GM03348 (cell line): ENCODE measurements at regions not wholly inside any gene's neighbourhood (a gene's known extent, or its start where the extent isn't known, plus 50 kb on each side); places are given as distances from the start of the nearest gene placed in this dataset.
A peak's percentile ranks its signal among the peaks of the same experiment; 100 is the strongest.
"Not testable (repeated sequence)": the region's sequence is repeated elsewhere in the genome, so short reads cannot be mapped to it uniquely, and the experiment has no call there.

Source experiments
- DNase-seq: peaks from one replicate; pipeline ENCODE4 v3.0.0; 2012; ENCODE audit warnings: low spot score

GRCh38 chr3:140752499-140752898 lies 74.6 kb downstream of the TRIM42 start:
- no peak for DNase-seq

DNA sequence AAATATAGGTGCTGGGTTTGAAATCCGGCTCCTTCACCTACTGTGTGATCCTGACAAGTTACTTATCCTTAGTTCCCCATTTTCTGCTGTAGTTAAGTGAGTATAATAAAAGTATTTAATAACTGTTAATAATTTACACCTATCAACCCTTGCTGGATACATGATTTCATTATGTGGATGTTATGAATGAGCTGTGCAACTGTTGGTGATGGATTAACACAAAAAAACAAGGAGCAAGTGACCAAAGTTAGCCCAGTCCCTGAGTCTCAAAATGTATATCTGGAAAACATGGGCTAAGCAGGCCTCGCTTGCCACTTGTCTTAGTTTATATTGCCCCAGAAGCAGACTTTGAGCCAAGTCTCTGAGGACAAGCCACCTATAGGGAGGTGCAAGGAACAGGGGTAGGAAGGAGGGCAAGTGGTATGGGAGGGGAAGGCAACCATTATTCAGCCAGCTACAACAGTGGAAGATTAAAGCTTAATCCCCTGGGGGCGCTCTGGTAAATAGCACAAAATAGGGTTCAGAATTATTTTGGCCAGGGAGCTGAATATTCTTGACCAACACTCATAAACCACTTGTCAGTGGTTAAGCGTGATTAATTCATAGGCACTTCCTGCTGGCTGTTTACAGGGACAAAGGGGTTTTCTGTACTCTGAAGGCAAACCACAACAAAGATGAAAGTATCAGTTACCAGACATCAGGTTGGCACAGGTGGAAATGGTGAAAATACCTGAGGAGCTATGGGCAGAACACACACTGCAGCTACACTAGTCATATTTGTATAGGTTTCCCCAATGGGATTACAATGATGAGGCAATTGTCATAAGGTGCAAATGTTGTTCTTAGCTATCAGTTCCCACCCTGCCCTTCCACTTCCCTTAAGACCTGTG lies 76.2 kb downstream of the TRIM42 start:
- no peak for DNase-seq

GRCh38 chr3:140754936-140755335 lies 77.1 kb downstream of the TRIM42 start:
- DNase-seq = no peak

DNA sequence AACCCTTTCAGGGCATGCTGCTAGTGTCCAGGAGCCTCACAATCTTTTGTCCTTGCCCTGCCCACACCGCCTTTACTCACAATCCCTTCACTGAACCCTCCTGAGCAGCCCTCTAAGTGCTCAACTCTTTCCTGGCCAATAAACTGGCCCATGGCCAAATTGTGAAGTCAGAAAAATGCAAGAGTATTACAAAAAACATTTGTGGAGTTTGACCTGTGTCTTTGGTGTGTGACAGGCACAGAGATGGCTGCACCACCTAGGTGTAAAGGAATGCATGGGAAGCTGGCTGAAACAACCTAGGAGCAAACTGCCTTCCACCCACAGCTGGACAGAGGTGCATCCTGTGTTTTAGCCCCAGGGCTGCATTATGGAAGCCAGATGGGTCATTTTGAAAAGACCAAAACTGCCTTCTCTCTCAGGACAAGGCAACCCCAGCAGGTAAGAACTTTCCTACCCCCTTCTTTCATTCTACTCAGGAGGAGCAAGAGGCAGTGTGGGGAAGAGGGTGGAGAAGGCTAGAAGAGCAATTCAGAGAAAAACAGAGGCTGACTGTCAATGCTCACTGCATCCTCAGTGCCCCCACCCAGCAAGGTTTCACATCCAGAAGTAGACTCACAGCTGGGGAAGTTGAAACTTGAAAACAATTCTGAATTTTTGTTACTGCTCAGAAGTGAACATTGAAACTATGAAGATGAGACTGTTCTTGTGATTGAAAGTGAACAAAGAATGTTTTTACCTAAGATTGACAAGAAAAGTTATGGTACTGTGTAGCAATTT lies 78.6 kb downstream of the TRIM42 start:
- no peak for DNase-seq

- no peak for DNase-seq
Measured at GRCh38 chr3:140758791-140759444, 81.1 kb downstream of the TRIM42 start.

DNA sequence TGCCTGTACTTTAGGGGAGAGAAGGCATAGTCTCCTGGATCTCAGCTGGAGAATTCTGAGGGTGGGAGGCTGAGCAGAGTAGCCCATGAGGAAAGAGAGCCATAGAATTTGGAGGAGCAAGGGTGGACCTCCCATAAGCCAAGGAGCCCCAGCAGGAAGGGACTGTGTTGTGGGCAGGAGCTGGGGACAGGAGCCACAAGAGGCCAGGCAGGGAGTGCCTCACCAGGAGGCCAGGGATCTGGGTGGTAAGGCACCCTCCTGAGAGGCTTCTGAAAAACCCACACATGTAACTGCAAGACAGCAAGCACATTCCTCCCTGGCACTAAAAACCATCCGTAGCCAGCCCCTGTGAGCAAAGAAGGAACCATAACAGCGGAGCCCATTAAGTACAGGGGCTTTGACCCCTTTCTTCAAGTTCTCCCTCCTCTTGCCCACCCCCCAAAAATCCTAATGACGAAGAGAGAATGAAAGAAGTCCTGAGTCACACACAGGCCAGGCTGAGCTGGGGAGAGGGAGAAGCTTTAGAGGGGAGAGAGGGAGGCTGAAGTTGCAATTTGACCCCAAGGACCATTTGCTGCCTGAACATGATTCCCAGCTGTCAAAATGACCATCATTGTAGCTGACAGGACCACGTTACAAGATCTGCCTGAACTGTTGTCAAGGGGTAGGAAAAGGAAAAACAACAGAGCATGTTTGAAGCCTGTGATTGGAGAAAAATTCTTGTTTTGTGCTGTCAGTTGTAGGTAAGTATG lies 82.6 kb downstream of the TRIM42 start:
- DNase-seq = no peak

DNA sequence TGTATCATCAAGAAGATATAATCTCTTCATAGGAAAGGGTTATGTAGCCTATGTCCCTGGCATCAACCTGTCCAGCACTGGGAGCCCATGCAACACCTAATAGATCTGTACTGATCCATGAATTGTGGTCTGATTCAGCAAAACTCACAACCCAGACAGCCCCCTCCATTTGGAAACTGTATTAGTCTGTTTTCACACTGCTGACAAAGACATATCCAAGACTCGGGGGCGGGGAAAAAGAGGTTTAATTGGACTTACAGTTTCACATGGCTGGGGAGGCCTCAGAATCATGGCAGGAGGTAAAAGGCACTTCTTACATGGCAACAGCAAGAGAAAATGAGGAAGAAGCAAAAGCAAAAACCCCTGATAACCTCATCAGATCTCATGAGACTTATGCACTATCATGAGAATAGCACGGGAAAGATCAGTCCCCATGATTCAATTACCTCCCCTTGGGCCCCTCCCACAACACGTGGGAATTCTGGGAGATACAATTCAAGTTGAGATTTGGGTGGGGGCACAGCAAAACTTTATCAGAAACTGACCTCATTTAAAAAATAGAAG lies 83.3 kb downstream of the TRIM42 start:
- DNase-seq = no peak

GRCh38 chr3:140762746-140763145 lies 84.9 kb downstream of the TRIM42 start:
- no peak for DNase-seq

GRCh38 chr3:140763532-140763931 lies 85.7 kb downstream of the TRIM42 start:
- no peak for DNase-seq

GRCh38 chr3:140765246-140765645 lies 87.4 kb downstream of the TRIM42 start:
- no peak for DNase-seq

DNA sequence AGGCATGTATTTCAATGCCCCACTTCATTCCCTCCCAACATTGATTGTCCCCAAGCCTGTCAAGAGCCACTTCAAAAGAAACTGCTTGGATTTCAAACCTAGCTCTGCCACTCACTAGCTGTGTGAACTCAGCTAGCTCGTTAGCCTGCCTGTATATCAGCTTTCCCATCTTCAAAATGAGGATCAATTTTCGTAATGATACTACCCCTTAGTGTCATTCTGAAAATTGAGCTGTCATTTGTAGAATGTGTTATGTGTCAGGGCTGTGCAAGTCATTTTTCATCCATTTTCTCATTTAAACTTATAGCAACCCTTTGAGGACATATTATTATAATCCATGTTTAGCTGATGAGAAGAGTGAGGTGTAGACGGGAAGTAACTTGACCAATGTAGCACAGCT lies 88.6 kb downstream of the TRIM42 start:
- no peak for DNase-seq

DNA sequence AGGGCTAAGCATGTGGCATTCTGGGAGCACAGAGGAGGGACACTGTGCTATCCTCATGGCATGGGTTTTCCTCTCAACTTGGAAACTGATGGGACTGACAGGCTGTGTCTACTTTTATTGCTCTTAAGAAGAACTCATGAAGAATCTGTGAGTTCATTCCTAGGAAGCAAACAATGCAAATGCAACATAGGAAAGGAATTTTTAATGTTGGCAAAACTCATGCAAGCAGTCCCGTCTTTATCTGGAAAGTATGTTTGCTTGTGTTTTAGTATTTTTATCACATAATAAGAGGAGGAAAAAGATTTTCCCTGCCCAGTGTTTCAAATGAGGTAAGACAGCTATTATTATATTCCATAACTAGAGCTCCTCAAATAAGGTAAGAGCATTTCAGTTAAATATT lies 89.7 kb downstream of the TRIM42 start:
- no peak for DNase-seq

DNA sequence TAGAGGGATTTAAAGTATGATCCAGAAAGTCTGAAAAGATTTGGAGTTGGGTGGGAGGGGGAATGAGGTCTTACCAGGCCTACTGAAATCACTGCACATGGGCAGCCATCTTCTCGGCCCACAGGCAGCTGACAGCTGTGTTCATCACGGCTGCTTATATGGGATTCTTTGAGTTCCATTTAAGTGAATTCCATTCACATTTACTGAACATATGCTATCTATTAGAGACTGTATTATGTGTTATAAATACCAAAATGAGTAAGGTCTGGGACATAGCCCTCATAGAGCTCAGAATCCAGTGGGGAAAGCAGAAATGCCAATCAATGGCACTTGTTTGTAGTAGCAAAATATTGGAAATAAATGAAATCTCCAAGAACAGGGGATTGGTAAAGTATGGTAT lies 91.1 kb downstream of the TRIM42 start:
- peak; percentile 14 for DNase-seq

DNA sequence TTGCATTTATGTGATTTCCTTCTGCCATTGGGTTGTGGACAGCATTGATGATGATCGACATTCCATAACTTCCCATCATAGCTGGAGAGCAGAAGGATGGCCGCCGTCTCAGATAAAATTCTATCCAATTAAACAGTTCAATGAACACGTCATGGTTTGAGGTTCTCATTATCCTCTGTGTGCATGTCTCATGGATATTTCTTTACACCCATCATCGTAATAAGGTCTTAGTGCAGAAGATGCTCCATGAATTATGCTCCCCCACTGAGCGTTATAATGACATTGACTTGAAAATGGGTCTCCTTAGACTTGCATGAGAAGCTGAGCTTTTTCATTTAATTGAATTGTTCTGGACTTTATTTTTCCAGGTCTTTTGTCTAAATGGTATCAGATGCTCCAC lies 92.1 kb downstream of the TRIM42 start:
- no peak for DNase-seq

- DNase-seq = no peak
Measured at GRCh38 chr3:140770977-140771667, 93.3 kb downstream of the TRIM42 start.

- no peak for DNase-seq
Measured at GRCh38 chr3:140777631-140778233, 99.9 kb downstream of the TRIM42 start.

DNA sequence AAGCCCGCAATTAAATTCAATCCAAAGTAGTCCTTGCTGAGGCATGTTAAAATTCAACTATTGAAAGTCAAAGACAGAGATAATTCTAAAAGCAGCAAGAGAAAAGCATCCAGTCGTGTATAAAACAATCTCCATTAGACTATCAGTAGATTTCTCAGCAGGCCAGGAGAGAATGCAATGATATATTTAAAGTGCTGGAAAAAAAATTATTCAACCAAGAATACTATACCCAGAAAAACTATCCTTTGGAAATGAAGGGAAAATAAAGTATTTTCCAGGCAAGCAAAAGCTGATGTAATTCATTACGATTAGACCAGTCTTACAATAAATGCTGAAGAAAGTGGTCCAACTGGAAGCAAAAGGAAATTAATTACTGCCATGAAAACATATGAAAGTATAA lies 113.5 kb downstream of the TRIM42 start:
- no peak for DNase-seq

GRCh38 chr3:140794507-140794906 lies 116.6 kb downstream of the TRIM42 start:
- DNase-seq = no peak

GRCh38 chr3:140802898-140803297 lies 125.0 kb downstream of the TRIM42 start:
- DNase-seq = not testable (repeated sequence)

DNA sequence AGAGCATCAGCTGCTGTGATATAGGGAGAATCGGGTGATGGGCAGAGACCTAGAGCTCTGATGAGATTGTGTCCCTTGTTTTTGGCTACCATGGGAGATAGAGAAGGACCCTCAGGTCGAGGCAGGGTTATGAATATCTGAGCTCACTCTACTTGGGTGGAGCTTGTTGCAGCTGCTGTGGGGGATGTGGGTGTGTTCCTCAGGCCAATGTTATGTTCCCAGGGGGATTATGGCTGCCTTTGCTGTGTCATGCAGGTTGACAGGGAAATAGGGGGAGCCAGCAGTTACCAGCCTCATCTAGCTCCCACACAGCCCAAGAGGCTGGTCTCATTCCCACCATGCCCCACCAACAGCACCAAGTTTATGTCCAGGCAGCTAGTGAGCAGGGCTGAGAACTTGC lies 131.5 kb downstream of the TRIM42 start:
- DNase-seq = no peak
